Stimulated activated naive CD8-positive, alpha-beta T cell treated with anti-CD3 and anti-CD28 coated beads, Interleukin-15, Interleukin-2, amounts not matched to agents 100 ng/mL and 50 ng/mL, for 24 hours (primary cell): ENCODE measurements at regions not wholly inside any gene's neighbourhood (a gene's known extent, or its start where the extent isn't known, plus 50 kb on each side); places are given as distances from the start of the nearest gene placed in this dataset.

Source experiments
- H3K27ac Mint-ChIP-seq: one replicate; pipeline ENCODE4 v1.8.0; 2021; ENCODE audit warnings: mild to moderate bottlenecking, mixed read lengths
- H3K27me3 Mint-ChIP-seq: one replicate; pipeline ENCODE4 v1.8.0; 2021; ENCODE audit warnings: mixed read lengths
- H3K36me3 Mint-ChIP-seq: one replicate; pipeline ENCODE4 v1.8.0; 2021; ENCODE audit warnings: low read depth, mixed read lengths
- H3K4me1 Mint-ChIP-seq: one replicate; pipeline ENCODE4 v1.8.0; 2021; ENCODE audit warnings: low read depth, mixed read lengths
- H3K4me3 Mint-ChIP-seq: one replicate; pipeline ENCODE4 v1.8.0; 2021; ENCODE audit warnings: mild to moderate bottlenecking, mixed read lengths
- H3K9me3 Mint-ChIP-seq: one replicate; pipeline ENCODE4 v1.8.0; 2021; ENCODE audit warnings: mixed read lengths

DNA sequence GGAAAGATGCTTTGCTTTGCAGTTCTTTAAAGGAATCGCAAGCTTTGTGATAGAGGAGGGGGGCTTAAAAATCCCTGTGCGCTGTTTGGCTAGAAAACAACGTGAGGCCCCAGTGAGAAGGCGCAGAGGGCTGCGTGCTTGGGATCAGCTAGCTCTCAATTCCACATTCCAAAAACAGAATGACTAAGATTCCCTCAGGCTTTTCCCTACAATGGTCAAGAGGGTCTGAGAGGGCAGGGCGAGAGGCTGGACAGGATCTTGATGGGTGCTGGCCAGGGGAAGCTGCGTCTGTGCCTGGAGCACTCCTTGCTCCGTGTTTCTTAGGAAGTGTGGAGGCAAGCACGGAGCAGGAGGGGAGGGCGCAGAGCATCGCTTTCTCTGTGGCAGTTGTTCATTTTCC lies 72.1 kb upstream of the INHBA start:
- peaks cover 4% of the 10 kb centered on the region for H3K9me3 Mint-ChIP-seq
- H3K27ac Mint-ChIP-seq = no peak overlapping the region
- no peak overlapping the region for H3K4me3 Mint-ChIP-seq
- no peaks in the 10 kb centered on the region for H3K27me3 Mint-ChIP-seq
- peaks cover 4% of the 10 kb centered on the region for H3K4me1 Mint-ChIP-seq
- no peaks in the 10 kb centered on the region for H3K36me3 Mint-ChIP-seq

GRCh38 chr7:41773756-41774155 lies 70.9 kb upstream of the INHBA start:
- no peaks in the 10 kb centered on the region for H3K4me1 Mint-ChIP-seq
- H3K36me3 Mint-ChIP-seq = no peaks in the 10 kb centered on the region
- no peak overlapping the region for H3K4me3 Mint-ChIP-seq
- no peak overlapping the region for H3K27ac Mint-ChIP-seq
- H3K27me3 Mint-ChIP-seq = peaks cover 5% of the 10 kb centered on the region
- H3K9me3 Mint-ChIP-seq = peaks cover 4% of the 10 kb centered on the region

DNA sequence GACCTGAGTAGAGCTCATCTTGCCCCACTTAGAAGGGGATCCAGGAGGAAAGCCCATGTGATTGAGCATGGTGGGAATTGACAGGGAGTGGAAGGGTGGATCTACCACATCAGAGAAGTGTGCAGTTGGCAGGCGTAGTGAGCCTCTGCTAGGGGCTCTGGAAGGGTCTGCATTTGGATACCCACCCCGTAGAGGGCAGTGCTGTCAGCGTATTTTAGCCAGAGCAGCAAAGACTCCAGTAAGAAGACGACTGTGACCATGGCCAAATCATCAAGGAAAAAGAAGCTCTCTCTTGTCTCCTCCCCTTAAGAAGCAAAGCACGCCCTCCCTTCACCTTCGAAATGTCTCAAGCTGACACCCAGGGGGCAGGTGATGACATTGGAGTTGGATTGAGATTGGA lies 68.8 kb upstream of the INHBA start:
- no peaks in the 10 kb centered on the region for H3K4me1 Mint-ChIP-seq
- no peaks in the 10 kb centered on the region for H3K36me3 Mint-ChIP-seq
- H3K27ac Mint-ChIP-seq = no peak overlapping the region
- no peak overlapping the region for H3K4me3 Mint-ChIP-seq
- H3K9me3 Mint-ChIP-seq = peaks cover 4% of the 10 kb centered on the region
- H3K27me3 Mint-ChIP-seq = peaks cover 11% of the 10 kb centered on the region

DNA sequence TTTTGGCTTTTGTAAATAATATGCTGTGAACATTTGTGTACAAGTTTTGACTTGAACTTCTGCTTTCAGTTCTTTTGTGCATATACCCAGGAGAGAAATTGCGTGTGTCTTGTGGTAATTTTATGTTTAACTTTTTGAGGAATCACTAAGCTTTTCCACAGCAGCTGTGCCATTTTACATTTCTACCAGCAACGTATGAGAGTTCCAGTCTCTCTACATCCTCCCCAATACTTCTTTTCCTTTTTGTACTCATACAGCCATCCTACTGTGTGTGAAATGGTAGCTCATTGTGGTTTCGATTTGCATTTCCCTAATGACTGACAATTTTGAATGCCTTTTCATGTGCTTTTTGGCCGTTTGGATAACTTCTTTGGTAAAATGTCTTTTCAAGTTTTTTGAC lies 66.3 kb upstream of the INHBA start:
- Mint-ChIP-seq H3K4me3 (no peak overlapping the region), H3K27me3 (peaks cover 11% of the 10 kb centered on the region), H3K9me3 (peaks cover 6% of the 10 kb centered on the region), H3K36me3 (peaks cover 4% of the 10 kb centered on the region), H3K27ac (no peak overlapping the region), H3K4me1 (no peaks in the 10 kb centered on the region)

DNA sequence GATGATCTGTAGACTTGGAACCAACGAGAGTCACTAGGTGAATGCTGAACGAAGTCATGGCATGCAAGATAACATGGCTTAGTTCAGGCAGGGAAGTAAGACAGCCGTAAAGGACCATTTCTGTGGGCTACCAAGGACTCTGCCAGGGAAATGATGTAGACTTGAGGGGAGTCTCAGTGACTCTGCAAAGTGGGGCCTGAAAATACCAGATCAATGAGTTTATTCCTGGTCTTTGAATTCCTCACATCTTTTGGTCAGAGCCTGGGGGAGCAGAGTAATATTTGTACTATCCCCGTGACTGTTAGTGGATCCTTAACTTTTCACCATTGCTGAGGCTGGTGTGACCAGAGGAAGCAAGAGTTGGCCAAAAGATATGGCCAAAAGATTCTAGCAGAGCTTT lies 60.7 kb upstream of the INHBA start:
- H3K27me3 Mint-ChIP-seq = peaks cover 4% of the 10 kb centered on the region
- H3K36me3 Mint-ChIP-seq = peaks cover 4% of the 10 kb centered on the region
- no peak overlapping the region for H3K27ac Mint-ChIP-seq
- peaks cover 9% of the 10 kb centered on the region for H3K9me3 Mint-ChIP-seq
- H3K4me1 Mint-ChIP-seq = no peaks in the 10 kb centered on the region
- no peak overlapping the region for H3K4me3 Mint-ChIP-seq

- H3K27ac Mint-ChIP-seq = no peak overlapping the region
These were observed 59.8 kb upstream of the INHBA start for GRCh38 chr7:41762641-41763040.

GRCh38 chr7:41760293-41760692 lies 57.4 kb upstream of the INHBA start:
- H3K27ac Mint-ChIP-seq = no peak overlapping the region
- no peaks in the 10 kb centered on the region for H3K4me1 Mint-ChIP-seq
- H3K9me3 Mint-ChIP-seq = peaks cover 16% of the 10 kb centered on the region
- H3K27me3 Mint-ChIP-seq = no peaks in the 10 kb centered on the region
- H3K36me3 Mint-ChIP-seq = peaks cover 4% of the 10 kb centered on the region
- H3K4me3 Mint-ChIP-seq = no peak overlapping the region

More at GRCh38 chr7:41762641-41763040, 59.8 kb upstream of the INHBA start:
- peaks cover 12% of the 10 kb centered on the region for H3K9me3 Mint-ChIP-seq
- H3K27me3 Mint-ChIP-seq = peaks cover 4% of the 10 kb centered on the region
- no peak overlapping the region for H3K4me3 Mint-ChIP-seq
- peaks cover 4% of the 10 kb centered on the region for H3K36me3 Mint-ChIP-seq
- H3K4me1 Mint-ChIP-seq = no peaks in the 10 kb centered on the region

- Mint-ChIP-seq H3K36me3 (peaks cover 3% of the 10 kb centered on the region), H3K27ac (no peak overlapping the region), H3K4me3 (no peak overlapping the region), H3K4me1 (no peaks in the 10 kb centered on the region), H3K27me3 (no peaks in the 10 kb centered on the region), H3K9me3 (peaks cover 14% of the 10 kb centered on the region)
These were observed 55.4 kb upstream of the INHBA start for GRCh38 chr7:41758321-41758720.

DNA sequence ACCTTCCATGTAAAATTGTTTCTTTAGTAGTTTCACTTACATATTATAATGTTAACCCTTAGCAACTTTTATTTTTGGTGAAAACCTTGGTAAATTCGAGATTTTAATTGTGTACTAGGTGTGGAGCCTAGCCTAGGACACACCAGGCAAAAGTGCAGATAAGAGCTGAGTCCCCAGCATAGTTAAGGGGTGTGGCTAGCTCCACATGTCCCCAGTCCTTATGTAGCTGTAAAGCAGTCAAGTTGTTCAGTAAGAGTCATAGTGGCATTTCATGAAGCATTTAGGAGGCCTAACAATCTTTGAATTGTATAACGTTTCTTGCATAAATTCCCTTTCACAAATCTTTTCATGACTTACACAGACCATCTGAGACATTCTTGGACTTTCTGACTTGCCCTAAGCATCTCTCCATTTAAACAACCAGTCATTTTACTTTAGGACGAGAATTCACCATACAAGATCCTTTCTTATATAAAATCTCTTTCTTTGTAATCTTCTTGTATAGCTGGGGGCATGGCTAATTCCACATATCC lies 53.8 kb upstream of the INHBA start:
- H3K9me3 Mint-ChIP-seq = peaks cover 14% of the 10 kb centered on the region
- no peaks in the 10 kb centered on the region for H3K27me3 Mint-ChIP-seq
- H3K4me1 Mint-ChIP-seq = no peaks in the 10 kb centered on the region
- H3K27ac Mint-ChIP-seq = no peak overlapping the region
- H3K36me3 Mint-ChIP-seq = peaks cover 6% of the 10 kb centered on the region
- H3K4me3 Mint-ChIP-seq = no peak overlapping the region

GRCh38 chr7:41755096-41755495 lies 52.2 kb upstream of the INHBA start:
- Mint-ChIP-seq H3K4me1 (no peaks in the 10 kb centered on the region), H3K27me3 (no peaks in the 10 kb centered on the region), H3K36me3 (peaks cover 6% of the 10 kb centered on the region), H3K27ac (no peak overlapping the region), H3K4me3 (no peak overlapping the region), H3K9me3 (peaks cover 14% of the 10 kb centered on the region)

GRCh38 chr7:41754046-41754445 lies 51.2 kb upstream of the INHBA start:
- H3K27me3 Mint-ChIP-seq = no peaks in the 10 kb centered on the region
- no peaks in the 10 kb centered on the region for H3K4me1 Mint-ChIP-seq
- peaks cover 13% of the 10 kb centered on the region for H3K9me3 Mint-ChIP-seq
- H3K36me3 Mint-ChIP-seq = peaks cover 6% of the 10 kb centered on the region
- H3K27ac Mint-ChIP-seq = no peak overlapping the region
- no peak overlapping the region for H3K4me3 Mint-ChIP-seq
